Lower leg skin (tissue), 4 donors: ENCODE measurements at regions not wholly inside any gene's neighbourhood (a gene's known extent, or its start where the extent isn't known, plus 50 kb on each side); places are given as distances from the start of the nearest gene placed in this dataset.
A peak's percentile ranks its signal among the peaks of the same experiment; 100 is the strongest.

Experiments
- DNase-seq, 2 donors: peaks; one replicate each; pipeline ENCODE4 v3.0.0-alpha.2; 2019; ENCODE audit warnings: low spot score in 2 of 2
- H3K4me3 ChIP-seq: fragments of 200-600 bp; sonication (generic); 2 replicates; pipeline ENCODE4 v1.5.1; 2017; ENCODE audit warnings: mild to moderate bottlenecking, low read depth; ENCODE audit not compliant: poor library complexity, severe bottlenecking
- CTCF ChIP-seq, 3 donors: fragments of 450-650 bp; IDR thresholded peaks; one replicate each; pipeline ENCODE4 v1.5.1; 2016; ENCODE audit warnings: antibody characterized with exemption in 3 of 3, mild to moderate bottlenecking in 3 of 3, moderate library complexity in 2 of 3
- POLR2A ChIP-seq, 2 donors: fragments of 450-650 bp; IDR thresholded peaks; one replicate each; pipeline ENCODE4 v1.6.1; 2016 to 2017; ENCODE audit warnings: antibody characterized with exemption in 2 of 2, mild to moderate bottlenecking in 1 of 2, moderate library complexity in 1 of 2
- WGBS, 2 donors: methylation state at CpG; one replicate each; pipeline ENCODE4 v1.1.5; 2018; 5-methylcytosine and 5-hydroxymethylcytosine counted together
- intact Hi-C: fragments of 100-400 bp; cut with DNase I; formaldehyde crosslinking; loops from one replicate; pipeline ENCODE4 v1.15.0; 2023; ENCODE audit warnings: low total_unique reads

GRCh38 chr7:156473476-156474240, 166.9 kb upstream of the RNF32 start:
- H3K4me3 ChIP-seq: no peak overlapping the region
- 19 to 20% methylated on average over 9 of the region's 9 CpGs for WGBS, 2 donors
- DNase-seq: peak in 1 of 2 donors; percentile 63
- intact Hi-C loops: loop anchor here (10.0 kb wide), 1 partner anchor 669 kb away; no protein-coding TSS in a partner anchor
- TF ChIP-seq CTCF (IDR thresholded peaks at IDR 0.05) (no peak), POLR2A (IDR thresholded peaks at IDR 0.05) (no peak)

GRCh38 chr7:156472267-156472666, 168.3 kb upstream of the RNF32 start:
- WGBS, 2 donors: 91% methylated on average over 11 of the region's 11 CpGs
- intact Hi-C loops: loop anchor here (10.0 kb wide), 1 partner anchor 667 kb away; no protein-coding TSS in a partner anchor
- DNase-seq: peak in 1 of 2 donors; percentile 32
- TF ChIP-seq POLR2A (IDR thresholded peaks at IDR 0.05) (no peak), CTCF (IDR thresholded peaks at IDR 0.05) (no peak)
- H3K4me3 ChIP-seq: no peak overlapping the region

- DNase-seq: peak in 1 of 2 donors; percentile 70
- TF ChIP-seq CTCF (IDR thresholded peaks at IDR 0.05): no peak
- no peak for TF ChIP-seq POLR2A (IDR thresholded peaks at IDR 0.05)
- intact Hi-C loops: loop anchor here (10.0 kb wide), 1 partner anchor 666 kb away; no protein-coding TSS in a partner anchor
- 92 to 95% methylated on average over 32 of the region's 32 CpGs for WGBS, 2 donors
- no peak overlapping the region for H3K4me3 ChIP-seq
These were observed 169.9 kb upstream of the RNF32 start for GRCh38 chr7:156470399-156471320.

- no peak for TF ChIP-seq POLR2A (IDR thresholded peaks at IDR 0.05)
- no peak for TF ChIP-seq CTCF (IDR thresholded peaks at IDR 0.05)
- intact Hi-C loops: no loop called here
- peak in 1 of 2 donors; percentile 50 for DNase-seq
- H3K4me3 ChIP-seq: no peak overlapping the region
- WGBS, 2 donors: 64 to 72% methylated on average over 11 of the region's 11 CpGs
These were observed 173.5 kb upstream of the RNF32 start for GRCh38 chr7:156466955-156467625.

GRCh38 chr7:156466272-156466671, 174.3 kb upstream of the RNF32 start:
- intact Hi-C loops: no loop called here
- DNase-seq: peak in 1 of 2 donors; percentile 58
- TF ChIP-seq POLR2A (IDR thresholded peaks at IDR 0.05) (no peak), CTCF (IDR thresholded peaks at IDR 0.05) (no peak)
- no peak overlapping the region for H3K4me3 ChIP-seq
- WGBS, 2 donors: 45 to 53% methylated on average over 13 of the region's 13 CpGs
